GM12864 (cell line): ENCODE measurements at regions not wholly inside any gene's neighbourhood (a gene's known extent, or its start where the extent isn't known, plus 50 kb on each side); places are given as distances from the start of the nearest gene placed in this dataset.
"Not testable (repeated sequence)": the region's sequence is repeated elsewhere in the genome, so short reads cannot be mapped to it uniquely, and the experiment has no call there.

Experiments used
- DNase-seq: peaks from one replicate; pipeline ENCODE4 v3.0.0-alpha.2; 2011; ENCODE audit warnings: low read depth
- H3K4me3 ChIP-seq: 2 replicates; pipeline ENCODE4 v1.5.1; 2011; ENCODE audit warnings: mild to moderate bottlenecking, low read depth, low read length, control low read depth
- CTCF ChIP-seq: IDR thresholded peaks from 2 replicates; pipeline ENCODE4 v1.5.1; 2011; ENCODE audit warnings: low read depth, mild to moderate bottlenecking, moderate library complexity, low read length, control low read depth, inconsistent platforms; ENCODE audit errors: missing control alignments

GRCh38 chr5:179451828-179452196 is 98.5 kb upstream of the RUFY1 start:
- no peak for DNase-seq
- H3K4me3 ChIP-seq, result no peak overlapping the region
- no peak for TF ChIP-seq CTCF

- TF ChIP-seq CTCF, result no peak
- DNase-seq, result no peak
- no peak overlapping the region for H3K4me3 ChIP-seq
Observed at GRCh38 chr5:179451114-179451827, 99.1 kb upstream of the RUFY1 start.

- H3K4me3 ChIP-seq, DNase-seq: not testable (repeated sequence)
Observed at GRCh38 chr5:179449950-179450349, 100.4 kb upstream of the RUFY1 start.

GRCh38 chr5:179448282-179448681 is 102.1 kb upstream of the RUFY1 start:
- not testable (repeated sequence) for H3K4me3 ChIP-seq, DNase-seq

GRCh38 chr5:179442289-179442688 is 97.0 kb upstream of the ADAMTS2 start:
- H3K4me3 ChIP-seq, DNase-seq: not testable (repeated sequence)

- H3K4me3 ChIP-seq, result no peak overlapping the region
- no peak for TF ChIP-seq CTCF
- no peak for DNase-seq
Observed at GRCh38 chr5:179439181-179439985, 94.1 kb upstream of the ADAMTS2 start.

- no peak for TF ChIP-seq CTCF
- no peak for DNase-seq
- no peak overlapping the region for H3K4me3 ChIP-seq
Observed at GRCh38 chr5:179438461-179438860, 93.2 kb upstream of the ADAMTS2 start.

- no peak for TF ChIP-seq CTCF
- DNase-seq, result no peak
Observed at GRCh38 chr5:179438011-179438441, 92.8 kb upstream of the ADAMTS2 start.

More at GRCh38 chr5:179438011-179438441, 92.8 kb upstream of the ADAMTS2 start:
- no peak overlapping the region for H3K4me3 ChIP-seq
